H9 (cell line): ENCODE measurements at regions not wholly inside any gene's neighbourhood (a gene's known extent, or its start where the extent isn't known, plus 50 kb on each side); places are given as distances from the start of the nearest gene placed in this dataset.
"Not testable (repeated sequence)": the region's sequence is repeated elsewhere in the genome, so short reads cannot be mapped to it uniquely, and the experiment has no call there.

ENCODE experiments used
- DNase-seq: peaks from one replicate; pipeline ENCODE4 v3.0.0-alpha.2; 2017
- H2AFZ ChIP-seq: one replicate; pipeline ENCODE4 v1.6.1; 2013; ENCODE audit warnings: mild to moderate bottlenecking, low read length, control low read depth, moderate library complexity
- H2AK5ac ChIP-seq: 2 replicates; pipeline ENCODE4 v1.6.1; 2013; ENCODE audit warnings: low read length, control low read depth, mixed read lengths; ENCODE audit not compliant: insufficient read length
- H2BK120ac ChIP-seq: one replicate; pipeline ENCODE4 v1.6.1; 2013; ENCODE audit warnings: low read depth, mild to moderate bottlenecking, low read length, control low read depth, inconsistent platforms; ENCODE audit not compliant: poor library complexity, severe bottlenecking
- H2BK12ac ChIP-seq: 2 replicates; pipeline ENCODE4 v1.6.1; 2013; ENCODE audit warnings: low read length, control low read depth, mixed read lengths, low read depth; ENCODE audit not compliant: insufficient read length
- H2BK15ac ChIP-seq: 2 replicates; pipeline ENCODE4 v1.6.1; 2013; ENCODE audit warnings: low read depth, low read length, control low read depth
- H2BK20ac ChIP-seq: one replicate; pipeline ENCODE4 v1.6.1; 2013; ENCODE audit warnings: low read depth, mild to moderate bottlenecking, low read length, control low read depth, inconsistent platforms; ENCODE audit not compliant: poor library complexity, severe bottlenecking
- H2BK5ac ChIP-seq: 2 replicates; pipeline ENCODE4 v1.6.1; 2013; ENCODE audit warnings: low read length, control low read depth, mixed read lengths; ENCODE audit not compliant: insufficient read length
- H3K14ac ChIP-seq: 2 replicates; pipeline ENCODE4 v1.6.1; 2013; ENCODE audit warnings: low read length, control low read depth; ENCODE audit not compliant: insufficient read depth
- H3K18ac ChIP-seq: 2 replicates; pipeline ENCODE4 v1.6.1; 2013; ENCODE audit warnings: low read depth, mild to moderate bottlenecking, mixed read lengths, low read length, control low read depth; ENCODE audit not compliant: insufficient read length
- H3K23ac ChIP-seq: 2 replicates; pipeline ENCODE4 v1.6.1; 2013; ENCODE audit warnings: low read length, control low read depth, mixed read lengths, low read depth; ENCODE audit not compliant: insufficient read length
- H3K23me2 ChIP-seq: 2 replicates; pipeline ENCODE4 v1.6.1; 2013; ENCODE audit warnings: low read depth, mild to moderate bottlenecking, mixed read lengths, low read length, control low read depth; ENCODE audit not compliant: insufficient read length, poor library complexity, severe bottlenecking
- H3K27ac ChIP-seq: 2 replicates; pipeline ENCODE4 v1.5.1; 2013; ENCODE audit warnings: low read length, control low read depth, mixed read lengths, low read depth; ENCODE audit not compliant: insufficient read length
- H3K27me3 ChIP-seq: 2 replicates; pipeline ENCODE4 v1.6.1; 2013; ENCODE audit warnings: low read length, control low read depth, inconsistent platforms; ENCODE audit not compliant: insufficient read depth
- H3K4ac ChIP-seq: 2 replicates; pipeline ENCODE4 v1.6.1; 2013; ENCODE audit warnings: low read depth, mild to moderate bottlenecking, control low read depth, inconsistent platforms, low read length, moderate library complexity
- H3K4me1 ChIP-seq: 2 replicates; pipeline ENCODE4 v1.6.1; 2013; ENCODE audit warnings: low read length, control low read depth, inconsistent platforms; ENCODE audit not compliant: insufficient read depth
- H3K4me2 ChIP-seq: 2 replicates; pipeline ENCODE4 v1.6.1; 2013; ENCODE audit warnings: low read length, control low read depth, mixed read lengths; ENCODE audit not compliant: insufficient read length, insufficient read depth
- H3K56ac ChIP-seq: 2 replicates; pipeline ENCODE4 v1.6.1; 2013; ENCODE audit warnings: low read depth, mild to moderate bottlenecking, mixed read lengths, low read length, control low read depth; ENCODE audit not compliant: insufficient read length
- H3K79me1 ChIP-seq: 2 replicates; pipeline ENCODE4 v1.6.1; 2013; ENCODE audit warnings: low read depth, mild to moderate bottlenecking, moderate library complexity, low read length, control low read depth, inconsistent platforms; ENCODE audit not compliant: insufficient read depth, poor library complexity, severe bottlenecking
- H3K79me2 ChIP-seq: 2 replicates; pipeline ENCODE4 v1.6.1; 2013; ENCODE audit warnings: low read length, control low read depth, inconsistent platforms; ENCODE audit not compliant: insufficient read depth
- H3K9ac ChIP-seq: 2 replicates; pipeline ENCODE4 v1.6.1; 2013; ENCODE audit warnings: low read length, control low read depth, mixed read lengths; ENCODE audit not compliant: insufficient read length; ENCODE audit errors: extremely low read depth
- H3K9me3 ChIP-seq: one replicate; pipeline ENCODE4 v1.6.1; 2013; ENCODE audit warnings: low read depth, low read length, inconsistent platforms; ENCODE audit not compliant: control insufficient read depth
- H3T11ph ChIP-seq: one replicate; pipeline ENCODE4 v1.6.1; 2013; ENCODE audit warnings: mild to moderate bottlenecking, low read length, control low read depth, inconsistent platforms
- H4K20me1 ChIP-seq: one replicate; pipeline ENCODE4 v1.6.1; 2013; ENCODE audit not compliant: control insufficient read depth, insufficient read length, insufficient read depth
- H4K5ac ChIP-seq: 2 replicates; pipeline ENCODE4 v1.6.1; 2013; ENCODE audit warnings: low read depth, mild to moderate bottlenecking, mixed read lengths, low read length, control low read depth; ENCODE audit not compliant: insufficient read length
- H4K8ac ChIP-seq: replicated peaks from 2 replicates; pipeline ENCODE4 v1.6.1; 2013; ENCODE audit warnings: low read length, control low read depth, mixed read lengths, low read depth; ENCODE audit not compliant: insufficient read length
- H4K91ac ChIP-seq: 2 replicates; pipeline ENCODE4 v1.6.1; 2013; ENCODE audit warnings: low read depth, mild to moderate bottlenecking, moderate library complexity, mixed read lengths, low read length, control low read depth; ENCODE audit not compliant: insufficient read length
- H3K27ac Mint-ChIP-seq, 3 experiments: 2 replicates in 2 of 3; 3 replicates in 1 of 3; pipeline ENCODE4 v1.8.0; 2020 to 2021; ENCODE audit warnings: mixed read lengths in 3 of 3, mild to moderate bottlenecking in 1 of 3, moderate library complexity in 1 of 3
- H3K27me3 Mint-ChIP-seq: 2 replicates; pipeline ENCODE4 v1.8.0; 2021; ENCODE audit warnings: low read depth, mild to moderate bottlenecking, moderate library complexity, mixed read lengths
- H3K36me3 Mint-ChIP-seq, 3 experiments: 2 replicates in 2 of 3; 3 replicates in 1 of 3; pipeline ENCODE4 v1.8.0; 2020 to 2021; ENCODE audit warnings: low read depth in 3 of 3, mixed read lengths in 3 of 3; ENCODE audit not compliant: insufficient read depth in 1 of 3
- H3K4me1 Mint-ChIP-seq, 2 experiments: 2 replicates each; pipeline ENCODE4 v1.8.0; 2020; ENCODE audit warnings: mixed read lengths in 2 of 2
- H3K4me3 Mint-ChIP-seq, 2 experiments: 2 replicates in 1 of 2; 3 replicates in 1 of 2; pipeline ENCODE4 v1.8.0; 2020 to 2021; ENCODE audit warnings: mild to moderate bottlenecking in 2 of 2, mixed read lengths in 2 of 2, moderate library complexity in 1 of 2
- H3K9me3 Mint-ChIP-seq, 2 experiments: 2 replicates in 1 of 2; 3 replicates in 1 of 2; pipeline ENCODE4 v1.8.0; 2020; ENCODE audit warnings: mild to moderate bottlenecking in 2 of 2, mixed read lengths in 2 of 2, moderate library complexity in 1 of 2
- WGBS: extraction: QIAGEN DNeasy Blood & Tissue Kit; methylation state at CpG from one replicate; pipeline ENCODE4 v1.1.7; 2013; ENCODE audit warnings: missing lambda C conversion rate, low lambda C conversion rate, mixed read lengths; ENCODE audit not compliant: insufficient read length; ENCODE audit errors: extremely low coverage; 5-methylcytosine and 5-hydroxymethylcytosine counted together
- TF ChIP-seq, protein P1 (sequence below): fragments of 200-600 bp; sonication (generic); conservative IDR thresholded peaks from 3 replicates; pipeline ENCODE4 v1.8.0; 2021; ENCODE audit warnings: antibody characterized with exemption, mild to moderate bottlenecking

DNA sequence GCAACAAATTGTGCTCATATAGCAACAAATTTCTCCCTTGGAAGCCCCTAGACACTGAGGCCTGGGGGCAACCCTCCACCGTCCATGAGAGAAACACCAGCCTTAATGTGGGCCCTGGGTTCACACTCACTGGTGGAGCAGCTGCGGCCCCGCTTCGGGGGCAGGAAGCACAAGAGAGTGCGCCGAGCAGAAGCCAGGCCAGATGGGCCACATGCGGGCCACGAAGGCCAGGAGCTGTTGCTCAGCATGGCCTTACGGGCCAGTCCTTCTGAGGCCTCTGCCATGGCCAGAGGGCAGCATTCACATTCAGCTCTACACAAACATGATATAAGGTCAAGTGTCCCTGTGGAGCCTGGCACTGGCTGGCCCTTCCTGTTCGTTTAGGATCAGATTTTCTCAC lies 60.0 kb upstream of the VIPR2 start:
- no peak overlapping the region for H2BK12ac ChIP-seq
- Mint-ChIP-seq H3K27ac (no peak overlapping the region), H3K4me1 (no peaks in the 10 kb centered on the region), H3K4me3 (no peak overlapping the region), H3K9me3 (peaks cover 0 to 50% of the 10 kb centered on the region in 2 experiments; a peak in 3 of 5 replicates), H3K36me3 (peaks cover 0 to 14% (median 0%) of the 10 kb centered on the region in 3 experiments; a peak in 2 of 7 replicates), H3K27me3 (0 out of 2 replicates have a peak, but pooled peaks cover 3% of the 10 kb centered on the region)
- H3K9me3 ChIP-seq = no peaks in the 10 kb centered on the region
- H3K4ac ChIP-seq = no peak overlapping the region
- no peaks in the 10 kb centered on the region for H4K20me1 ChIP-seq
- H2BK20ac ChIP-seq = no peak overlapping the region
- no peaks in the 10 kb centered on the region for H3K79me1 ChIP-seq
- H2BK15ac ChIP-seq = no peak overlapping the region
- H3K14ac ChIP-seq = no peak overlapping the region; the same call in 1 of the 2 replicates
- H3K18ac ChIP-seq = no peak overlapping the region
- no peaks in the 10 kb centered on the region for H3K27me3 ChIP-seq
- no peaks in the 10 kb centered on the region for H3K4me1 ChIP-seq
- no peak for DNase-seq
- no peak overlapping the region for H3K27ac ChIP-seq
- H4K91ac ChIP-seq = no peak overlapping the region
- TF ChIP-seq, protein P1, sequence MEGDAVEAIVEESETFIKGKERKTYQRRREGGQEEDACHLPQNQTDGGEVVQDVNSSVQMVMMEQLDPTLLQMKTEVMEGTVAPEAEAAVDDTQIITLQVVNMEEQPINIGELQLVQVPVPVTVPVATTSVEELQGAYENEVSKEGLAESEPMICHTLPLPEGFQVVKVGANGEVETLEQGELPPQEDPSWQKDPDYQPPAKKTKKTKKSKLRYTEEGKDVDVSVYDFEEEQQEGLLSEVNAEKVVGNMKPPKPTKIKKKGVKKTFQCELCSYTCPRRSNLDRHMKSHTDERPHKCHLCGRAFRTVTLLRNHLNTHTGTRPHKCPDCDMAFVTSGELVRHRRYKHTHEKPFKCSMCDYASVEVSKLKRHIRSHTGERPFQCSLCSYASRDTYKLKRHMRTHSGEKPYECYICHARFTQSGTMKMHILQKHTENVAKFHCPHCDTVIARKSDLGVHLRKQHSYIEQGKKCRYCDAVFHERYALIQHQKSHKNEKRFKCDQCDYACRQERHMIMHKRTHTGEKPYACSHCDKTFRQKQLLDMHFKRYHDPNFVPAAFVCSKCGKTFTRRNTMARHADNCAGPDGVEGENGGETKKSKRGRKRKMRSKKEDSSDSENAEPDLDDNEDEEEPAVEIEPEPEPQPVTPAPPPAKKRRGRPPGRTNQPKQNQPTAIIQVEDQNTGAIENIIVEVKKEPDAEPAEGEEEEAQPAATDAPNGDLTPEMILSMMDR = no peak
- H2BK120ac ChIP-seq = no peak overlapping the region
- no peak overlapping the region for H2AFZ ChIP-seq
- H3K9ac ChIP-seq = no peak overlapping the region
- WGBS = no CpG with 5 or more reads among the region's 10 CpGs
- H3T11ph ChIP-seq = no peak overlapping the region
- H3K79me2 ChIP-seq = no peaks in the 10 kb centered on the region
- no peak overlapping the region for H2AK5ac ChIP-seq
- no peak overlapping the region for H3K23ac ChIP-seq
- H3K4me2 ChIP-seq = no peak overlapping the region
- no peaks in the 10 kb centered on the region for H3K23me2 ChIP-seq
- H3K56ac ChIP-seq = no peak overlapping the region
- no peak overlapping the region for H2BK5ac ChIP-seq
- H4K8ac ChIP-seq = no peak overlapping the region
- no peak overlapping the region for H4K5ac ChIP-seq

DNA sequence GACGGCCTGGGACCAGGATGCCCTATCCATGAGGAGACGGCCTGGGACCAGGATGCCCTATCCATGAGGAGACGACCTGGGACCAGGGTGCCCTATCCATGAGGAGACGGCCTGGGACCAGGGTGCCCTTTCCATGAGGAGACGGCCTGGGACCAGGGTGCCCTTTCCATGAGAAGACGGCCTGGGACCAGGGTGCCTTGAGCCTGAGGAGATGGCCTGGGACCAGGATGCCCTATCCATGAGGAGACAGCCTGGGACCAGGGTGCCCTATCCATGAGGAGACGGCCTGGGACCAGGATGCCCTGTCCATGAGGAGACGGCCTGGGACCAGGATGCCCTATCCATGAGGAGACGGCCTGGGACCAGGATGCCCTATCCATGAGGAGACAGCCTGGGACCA lies 58.6 kb upstream of the VIPR2 start:
- peaks cover 0 to 61% of the 10 kb centered on the region in 2 experiments; a peak in 3 of 5 replicates for H3K9me3 Mint-ChIP-seq

More for the DNA sequence above, 58.6 kb upstream of the VIPR2 start:
- H3K27me3 ChIP-seq, H4K8ac ChIP-seq, H3K23ac ChIP-seq, H4K20me1 ChIP-seq, H3K9ac ChIP-seq, H2BK120ac ChIP-seq, H3T11ph ChIP-seq, H4K91ac ChIP-seq, H3K4ac ChIP-seq, H3K79me1 ChIP-seq, H3K4me3 Mint-ChIP-seq, H4K5ac ChIP-seq, H3K79me2 ChIP-seq, H3K4me1 ChIP-seq, H2BK20ac ChIP-seq, H3K27me3 Mint-ChIP-seq, H3K27ac Mint-ChIP-seq, H3K4me1 Mint-ChIP-seq, H3K23me2 ChIP-seq, H2AFZ ChIP-seq, H3K27ac ChIP-seq, H2BK5ac ChIP-seq, H3K14ac ChIP-seq, H2AK5ac ChIP-seq, H3K9me3 ChIP-seq, H2BK15ac ChIP-seq, H3K4me2 ChIP-seq, H2BK12ac ChIP-seq, H3K18ac ChIP-seq, DNase-seq, H3K56ac ChIP-seq: not testable (repeated sequence)
- peaks cover 0 to 16% (median 0%) of the 10 kb centered on the region in 3 experiments; a peak in 2 of 7 replicates for H3K36me3 Mint-ChIP-seq
- WGBS = no CpG with 5 or more reads among the region's 9 CpGs
